H1 (cell line): ENCODE measurements at regions not wholly inside any gene's neighbourhood (a gene's known extent, or its start where the extent isn't known, plus 50 kb on each side); places are given as distances from the start of the nearest gene placed in this dataset.

Experiments used
- CTCF ChIA-PET: fragments of 300-600 bp; sonication (Branson Sonifier 250); formaldehyde crosslinking; loops from one replicate; lab custom pipeline; 2021; ENCODE audit not compliant: partially characterized antibody; lab: Charles Lee
- POLR2A ChIA-PET: fragments of 300-600 bp; sonication (Branson Sonifier 250); formaldehyde crosslinking; loops from one replicate; lab custom pipeline; 2021; ENCODE audit warnings: inconsistent platforms; ENCODE audit not compliant: partially characterized antibody; lab: Charles Lee
- DNase-seq, 2 experiments: peaks; one replicate each; pipeline versions ENCODE4 v3.0.0 to v3.0.0-alpha.2; 2010 to 2022; ENCODE audit warnings: low spot score in 2 of 2, low read depth in 1 of 2, mixed read lengths in 1 of 2
- FAIRE-seq: peaks from 2 replicates; lab custom pipeline; 2011; peaks lifted over from hg19 to GRCh38; lab: Jason Lieb, UNC
- H2AFZ ChIP-seq: 2 replicates; pipeline ENCODE4 v1.8.1; 2012; ENCODE audit warnings: low read length, inconsistent platforms
- H2AK5ac ChIP-seq: 2 replicates; pipeline ENCODE4 v1.6.1; 2013; ENCODE audit warnings: low read depth, low read length
- H2BK120ac ChIP-seq: replicated peaks from 2 replicates; pipeline ENCODE3; 2013; ENCODE audit warnings: low read depth, low read length, inconsistent platforms
- H2BK12ac ChIP-seq: 2 replicates; pipeline ENCODE4 v1.6.1; 2013; ENCODE audit warnings: low read depth, low read length
- H2BK15ac ChIP-seq: 2 replicates; pipeline ENCODE4 v1.6.1; 2013; ENCODE audit warnings: low read length
- H2BK20ac ChIP-seq: 2 replicates; pipeline ENCODE4 v1.6.1; 2013; ENCODE audit warnings: low read length
- H2BK5ac ChIP-seq: 2 replicates; pipeline ENCODE4 v1.6.1; 2013; ENCODE audit warnings: low read depth, low read length
- H3K14ac ChIP-seq: 2 replicates; pipeline ENCODE4 v1.6.1; 2013; ENCODE audit warnings: inconsistent platforms; ENCODE audit not compliant: insufficient read length
- H3K18ac ChIP-seq: 2 replicates; pipeline ENCODE4 v1.6.1; 2013; ENCODE audit warnings: low read length; ENCODE audit errors: extremely low read depth
- H3K23ac ChIP-seq: 2 replicates; pipeline ENCODE4 v1.6.1; 2013; ENCODE audit warnings: inconsistent platforms; ENCODE audit not compliant: insufficient read length
- H3K23me2 ChIP-seq: 2 replicates; pipeline ENCODE4 v1.6.1; 2013; ENCODE audit warnings: low read depth, low read length
- H3K27ac ChIP-seq: 2 replicates; pipeline ENCODE4 v1.6.1; 2011; ENCODE audit warnings: low read depth, low read length, inconsistent platforms
- H3K27me3 ChIP-seq, 4 experiments: replicated peaks in 1 of 4; 1 replicate in 1 of 4; 2 replicates in 3 of 4; pipeline versions ENCODE4 v1.6.1 to v1.8.1; 2011 to 2013; ENCODE audit warnings: low read length in 3 of 4, mild to moderate bottlenecking in 3 of 4, inconsistent platforms in 2 of 4, mixed read lengths in 2 of 4, moderate library complexity in 1 of 4; ENCODE audit not compliant: control insufficient read depth in 3 of 4, insufficient read depth in 3 of 4; ENCODE audit errors: extremely low read depth in 1 of 4
- H3K36me3 ChIP-seq, 4 experiments: 2 replicates each; pipeline versions ENCODE4 v1.6.1 to v1.8.1; 2011 to 2013; ENCODE audit warnings: mild to moderate bottlenecking in 4 of 4, low read length in 3 of 4, moderate library complexity in 2 of 4, control low read depth in 1 of 4, inconsistent platforms in 1 of 4; ENCODE audit not compliant: insufficient read depth in 4 of 4, control insufficient read depth in 2 of 4
- H3K4ac ChIP-seq: replicated peaks from 2 replicates; pipeline ENCODE3; 2013; ENCODE audit warnings: low read length, low read depth, mixed read lengths, inconsistent platforms; ENCODE audit not compliant: insufficient read length
- H3K4me1 ChIP-seq, 4 experiments: replicated peaks in 1 of 4; 1 replicate in 1 of 4; 2 replicates in 3 of 4; pipeline versions ENCODE4 v1.6.1 to v1.8.1; 2011 to 2013; ENCODE audit warnings: low read length in 3 of 4, inconsistent platforms in 2 of 4, mixed read lengths in 1 of 4; ENCODE audit not compliant: insufficient read depth in 4 of 4, control insufficient read depth in 3 of 4
- H3K4me2 ChIP-seq, 2 experiments: 2 replicates each; pipeline versions ENCODE4 v1.6.1 to v1.8.1; 2011 to 2013; ENCODE audit warnings: low read depth in 2 of 2, low read length in 2 of 2, control low read depth in 1 of 2, inconsistent platforms in 1 of 2, mild to moderate bottlenecking in 1 of 2; ENCODE audit not compliant: insufficient read depth in 1 of 2
- H3K4me3 ChIP-seq, 4 experiments: fragments of 200-600, 300-600 bp in 1 of 4; sonication (generic), shearing (Covaris generic), sonication (Bioruptor Twin) in 1 of 4; 2 replicates each; pipeline versions ENCODE4 v1.5.1 to v1.8.1; 2011 to 2016; ENCODE audit warnings: low read length in 4 of 4, low read depth in 3 of 4, control low read depth in 2 of 4, inconsistent platforms in 2 of 4, mild to moderate bottlenecking in 2 of 4, mixed read lengths in 1 of 4, moderate library complexity in 1 of 4; ENCODE audit not compliant: insufficient read depth in 2 of 4; ENCODE audit errors: extremely low read depth in 1 of 4
- H3K56ac ChIP-seq: replicated peaks from 2 replicates; pipeline ENCODE3; 2013; ENCODE audit warnings: low read depth, mild to moderate bottlenecking, mixed read lengths, low read length, inconsistent platforms; ENCODE audit not compliant: insufficient read length
- H3K79me1 ChIP-seq: 2 replicates; pipeline ENCODE4 v1.6.1; 2013; ENCODE audit warnings: low read depth, low read length, control low read depth
- H3K79me2 ChIP-seq, 2 experiments: 2 replicates each; pipeline versions ENCODE4 v1.6.1 to v1.8.1; 2012 to 2013; ENCODE audit warnings: low read length in 2 of 2, mild to moderate bottlenecking in 2 of 2, inconsistent platforms in 1 of 2; ENCODE audit not compliant: insufficient read depth in 2 of 2, control insufficient read depth in 1 of 2
- H3K9ac ChIP-seq, 4 experiments: replicated peaks in 1 of 4; 1 replicate in 1 of 4; 2 replicates in 3 of 4; pipeline versions ENCODE4 v1.6.1 to v1.8.1; 2011 to 2013; ENCODE audit warnings: low read depth in 3 of 4, low read length in 3 of 4, control low read depth in 2 of 4, mild to moderate bottlenecking in 2 of 4, moderate library complexity in 2 of 4, inconsistent platforms in 1 of 4; ENCODE audit errors: extremely low read depth in 1 of 4
- H3K9me3 ChIP-seq, 2 experiments: 2 replicates each; pipeline versions ENCODE4 v1.6.1 to v1.8.1; 2012 to 2013; ENCODE audit warnings: mild to moderate bottlenecking in 2 of 2, moderate library complexity in 2 of 2, control low read depth in 1 of 2, inconsistent platforms in 1 of 2, low read depth in 1 of 2, low read length in 1 of 2, mixed read lengths in 1 of 2; ENCODE audit not compliant: insufficient read depth in 2 of 2
- H4K20me1 ChIP-seq, 2 experiments: replicated peaks in 1 of 2; 2 replicates each; pipeline versions ENCODE3 to v1.8.1; 2011 to 2013; ENCODE audit warnings: inconsistent platforms in 2 of 2, low read length in 2 of 2, mild to moderate bottlenecking in 1 of 2; ENCODE audit not compliant: insufficient read depth in 2 of 2, control insufficient read depth in 1 of 2
- H4K5ac ChIP-seq: 2 replicates; pipeline ENCODE4 v1.6.1; 2013; ENCODE audit warnings: low read length, low read depth, mixed read lengths, inconsistent platforms; ENCODE audit not compliant: insufficient read length
- H4K8ac ChIP-seq: 2 replicates; pipeline ENCODE4 v1.8.0; 2013; ENCODE audit warnings: mild to moderate bottlenecking, moderate library complexity, low read length, inconsistent platforms; ENCODE audit not compliant: insufficient read depth; ENCODE audit errors: extremely low read depth
- H4K91ac ChIP-seq: replicated peaks from 2 replicates; pipeline ENCODE3; 2013; ENCODE audit warnings: low read length, mixed read lengths, inconsistent platforms; ENCODE audit not compliant: insufficient read length
- SAP30 ChIP-seq: fragments of 300-600 bp; sonication (generic); IDR thresholded peaks from 2 replicates; pipeline ENCODE4 v1.7.1; 2012; ENCODE audit warnings: low read length, moderate library complexity, mild to moderate bottlenecking, inconsistent platforms; ENCODE audit not compliant: insufficient read depth, insufficient replicate concordance
- WGBS, 2 experiments: shearing (Covaris generic) in 1 of 2; methylation state at CpG; one replicate each; pipeline versions ENCODE4 v1.1.6 to v1.1.7; 2013 to 2015; ENCODE audit warnings: low lambda C conversion rate in 2 of 2, mixed read lengths in 2 of 2, inconsistent platforms in 1 of 2, low coverage in 1 of 2, missing lambda C conversion rate in 1 of 2; ENCODE audit not compliant: insufficient replicate concordance in 2 of 2, insufficient coverage in 1 of 2, insufficient read length in 1 of 2; ENCODE audit errors: extremely low coverage in 1 of 2, missing lambda C conversion rate in 1 of 2; 5-methylcytosine and 5-hydroxymethylcytosine counted together
- TF ChIP-seq, protein P1 (sequence below): IDR thresholded peaks from 2 replicates; pipeline ENCODE4 v1.6.1; 2012; ENCODE audit warnings: inconsistent platforms

DNA sequence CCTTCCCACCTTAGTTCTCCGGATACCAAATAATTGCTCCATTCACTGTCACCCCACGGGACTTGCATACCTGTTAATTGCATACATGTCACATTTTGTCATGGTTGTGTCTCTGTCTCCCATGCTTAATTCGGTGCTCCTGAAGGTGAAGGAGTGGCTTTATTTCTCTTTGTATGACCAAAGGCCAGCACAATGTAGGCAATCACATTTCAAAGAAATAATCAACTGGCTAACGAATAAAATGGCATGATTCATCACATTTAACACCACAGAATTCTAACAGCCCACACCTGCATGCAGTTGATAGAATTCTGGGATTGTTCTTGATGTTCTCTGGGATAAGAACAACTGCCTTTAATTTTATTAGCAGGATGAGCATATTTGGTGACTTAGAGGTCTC lies 59.3 kb downstream of the ATXN3L start:
- H3K4me2 ChIP-seq, result no peak overlapping the region

More for the DNA sequence above, 59.3 kb downstream of the ATXN3L start:
- no peak overlapping the region for H2AFZ ChIP-seq
- no peak overlapping the region for H4K91ac ChIP-seq
- no peaks in the 10 kb centered on the region for H4K20me1 ChIP-seq
- H2BK120ac ChIP-seq, result no peak overlapping the region
- no peak overlapping the region for H3K18ac ChIP-seq
- H2BK5ac ChIP-seq, result no peak overlapping the region
- no peaks in the 10 kb centered on the region for H3K79me1 ChIP-seq
- H3K9me3 ChIP-seq, result no peaks in the 10 kb centered on the region
- H3K56ac ChIP-seq, result no peak overlapping the region
- FAIRE-seq (no peak), DNase-seq (no peak)
- POLR2A ChIA-PET, result no interaction called here
- H3K4me1 ChIP-seq, result no peaks in the 10 kb centered on the region
- no peak overlapping the region for H3K27ac ChIP-seq
- 98% methylated on average over 4 of the region's 4 CpGs; no CpG with 5 or more reads in 1 of the 2 experiments for WGBS, 2 experiments
- no peak overlapping the region for H3K4ac ChIP-seq
- no peak overlapping the region for H2BK12ac ChIP-seq
- no peak overlapping the region for H3K9ac ChIP-seq
- H3K27me3 ChIP-seq, result no peaks in the 10 kb centered on the region
- H3K23ac ChIP-seq, result no peak overlapping the region
- no peaks in the 10 kb centered on the region for H3K23me2 ChIP-seq
- H3K36me3 ChIP-seq, result no peaks in the 10 kb centered on the region
- no peak overlapping the region for H3K4me3 ChIP-seq
- TF ChIP-seq, protein P1, sequence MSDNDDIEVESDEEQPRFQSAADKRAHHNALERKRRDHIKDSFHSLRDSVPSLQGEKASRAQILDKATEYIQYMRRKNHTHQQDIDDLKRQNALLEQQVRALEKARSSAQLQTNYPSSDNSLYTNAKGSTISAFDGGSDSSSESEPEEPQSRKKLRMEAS, result no peak
- no peak for TF ChIP-seq SAP30
- TF ChIP-seq, all 59 proteins: peak for 0
- Histone ChIP-seq H3K79me2 (no peaks in the 10 kb centered on the region), H2BK15ac (no peak overlapping the region), H4K8ac (no peak overlapping the region), H4K5ac (no peak overlapping the region), H3K14ac (no peak overlapping the region), H2AK5ac (no peak overlapping the region), H2BK20ac (no peak overlapping the region)
- CTCF ChIA-PET, result no interaction called here
